Endothelial cell (in vitro differentiated cells): ENCODE measurements at regions not wholly inside any gene's neighbourhood (a gene's known extent, or its start where the extent isn't known, plus 50 kb on each side); places are given as distances from the start of the nearest gene placed in this dataset.

ENCODE experiments used
- DNase-seq: peaks from one replicate; pipeline ENCODE4 v3.0.0; 2021; ENCODE audit warnings: low spot score
- H3K27ac Mint-ChIP-seq: one replicate; pipeline ENCODE4 v1.8.0; 2021; ENCODE audit warnings: mixed read lengths, inconsistent platforms; ENCODE audit not compliant: unreplicated experiment
- H3K27me3 Mint-ChIP-seq: one replicate; pipeline ENCODE4 v1.8.0; 2021; ENCODE audit warnings: mild to moderate bottlenecking, moderate library complexity, mixed read lengths, inconsistent platforms; ENCODE audit not compliant: unreplicated experiment
- H3K36me3 Mint-ChIP-seq: one replicate; pipeline ENCODE4 v1.8.0; 2021; ENCODE audit warnings: mild to moderate bottlenecking, low read depth, mixed read lengths, inconsistent platforms; ENCODE audit not compliant: unreplicated experiment
- H3K4me1 Mint-ChIP-seq: one replicate; pipeline ENCODE4 v1.8.0; 2021; ENCODE audit warnings: mild to moderate bottlenecking, mixed read lengths, inconsistent platforms; ENCODE audit not compliant: unreplicated experiment
- H3K4me3 Mint-ChIP-seq: one replicate; pipeline ENCODE4 v1.8.0; 2021; ENCODE audit warnings: mild to moderate bottlenecking, mixed read lengths, inconsistent platforms; ENCODE audit not compliant: unreplicated experiment
- H3K9me3 Mint-ChIP-seq: one replicate; pipeline ENCODE4 v1.8.0; 2021; ENCODE audit warnings: mixed read lengths, inconsistent platforms; ENCODE audit not compliant: unreplicated experiment
- CTCF ChIP-seq: fragments of 200-600 bp; sonication (generic); IDR thresholded peaks from one replicate; pipeline ENCODE4 v1.5.0; 2021; ENCODE audit warnings: antibody characterized with exemption; ENCODE audit not compliant: unreplicated experiment

GRCh38 chr13:60790620-60791019, 393.6 kb downstream of the TDRD3 start:
- no peak for TF ChIP-seq CTCF
- no peaks in the 10 kb centered on the region for H3K36me3 Mint-ChIP-seq
- H3K27ac Mint-ChIP-seq, result no peak overlapping the region
- peaks cover 1% of the 10 kb centered on the region for H3K27me3 Mint-ChIP-seq
- H3K9me3 Mint-ChIP-seq, result no peaks in the 10 kb centered on the region
- no peak overlapping the region for H3K4me3 Mint-ChIP-seq
- H3K4me1 Mint-ChIP-seq, result no peaks in the 10 kb centered on the region
- DNase-seq, result no peak

DNA sequence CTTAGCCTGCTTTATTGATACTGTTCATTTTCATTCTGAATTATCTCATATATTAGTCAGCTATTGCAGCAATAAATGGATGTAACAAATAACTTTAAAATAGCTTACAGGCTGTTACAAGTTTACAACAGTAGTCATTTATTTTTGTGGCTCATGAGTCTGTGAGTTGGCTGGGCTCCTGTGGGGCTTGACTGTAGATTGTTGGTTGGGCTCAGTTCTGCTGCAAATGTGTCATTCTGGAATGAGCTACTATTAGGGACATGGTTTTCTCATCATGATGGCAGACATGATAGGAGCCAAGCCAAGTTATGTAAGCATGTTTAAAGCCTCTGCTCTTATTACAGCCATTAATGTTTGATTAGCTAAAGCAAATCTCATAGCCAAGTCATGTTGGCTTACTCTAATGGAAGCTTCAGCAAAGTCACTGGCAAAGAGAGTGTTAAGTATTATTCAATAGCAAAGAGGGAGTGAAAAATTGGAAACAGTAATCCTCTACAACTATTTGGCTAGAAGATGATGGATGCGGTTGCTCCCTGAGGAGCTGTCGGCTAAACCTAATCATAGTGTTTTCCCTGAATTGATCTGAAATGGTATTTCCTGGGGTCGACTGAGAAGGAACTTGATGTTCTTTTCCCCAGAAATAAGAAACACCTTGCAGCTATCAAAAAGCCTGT, 391.3 kb downstream of the TDRD3 start:
- no peak overlapping the region for H3K4me3 Mint-ChIP-seq

GRCh38 chr13:60787083-60787482, 390.1 kb downstream of the TDRD3 start:
- TF ChIP-seq CTCF, result no peak
- Mint-ChIP-seq H3K9me3 (no peaks in the 10 kb centered on the region), H3K27me3 (peaks cover 1% of the 10 kb centered on the region), H3K36me3 (no peaks in the 10 kb centered on the region), H3K4me3 (no peak overlapping the region), H3K27ac (no peak overlapping the region), H3K4me1 (no peaks in the 10 kb centered on the region)
- no peak for DNase-seq

More for the DNA sequence above, 391.3 kb downstream of the TDRD3 start:
- no peaks in the 10 kb centered on the region for H3K4me1 Mint-ChIP-seq
- no peak overlapping the region for H3K27ac Mint-ChIP-seq
- no peak for DNase-seq
- no peak for TF ChIP-seq CTCF
- H3K36me3 Mint-ChIP-seq, result no peaks in the 10 kb centered on the region
- peaks cover 1% of the 10 kb centered on the region for H3K27me3 Mint-ChIP-seq
- H3K9me3 Mint-ChIP-seq, result no peaks in the 10 kb centered on the region

DNA sequence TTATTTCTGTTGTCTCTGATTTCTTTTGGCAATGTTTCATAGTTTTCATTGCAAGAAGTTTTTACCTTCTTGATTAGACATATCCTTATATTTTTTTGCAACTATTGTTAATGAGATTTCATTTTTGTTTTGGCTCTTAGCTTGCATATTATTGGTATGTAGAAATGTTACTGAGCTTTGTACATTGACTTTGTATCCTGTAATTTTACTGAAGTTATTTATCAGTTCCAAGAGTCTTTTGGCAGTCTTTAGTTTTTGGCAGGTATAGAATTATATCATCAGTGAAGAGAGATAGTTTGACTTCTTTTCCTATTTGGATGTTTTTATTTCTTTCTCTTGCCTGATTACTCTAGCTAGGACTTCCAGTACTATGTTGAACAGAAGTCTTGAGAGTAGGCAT, 375.7 kb downstream of the TDRD3 start:
- no peak overlapping the region for H3K27ac Mint-ChIP-seq
- no peaks in the 10 kb centered on the region for H3K27me3 Mint-ChIP-seq
- no peak overlapping the region for H3K4me3 Mint-ChIP-seq
- TF ChIP-seq CTCF, result no peak
- no peaks in the 10 kb centered on the region for H3K4me1 Mint-ChIP-seq
- H3K9me3 Mint-ChIP-seq, result no peaks in the 10 kb centered on the region
- no peak for DNase-seq
- H3K36me3 Mint-ChIP-seq, result no peaks in the 10 kb centered on the region

DNA sequence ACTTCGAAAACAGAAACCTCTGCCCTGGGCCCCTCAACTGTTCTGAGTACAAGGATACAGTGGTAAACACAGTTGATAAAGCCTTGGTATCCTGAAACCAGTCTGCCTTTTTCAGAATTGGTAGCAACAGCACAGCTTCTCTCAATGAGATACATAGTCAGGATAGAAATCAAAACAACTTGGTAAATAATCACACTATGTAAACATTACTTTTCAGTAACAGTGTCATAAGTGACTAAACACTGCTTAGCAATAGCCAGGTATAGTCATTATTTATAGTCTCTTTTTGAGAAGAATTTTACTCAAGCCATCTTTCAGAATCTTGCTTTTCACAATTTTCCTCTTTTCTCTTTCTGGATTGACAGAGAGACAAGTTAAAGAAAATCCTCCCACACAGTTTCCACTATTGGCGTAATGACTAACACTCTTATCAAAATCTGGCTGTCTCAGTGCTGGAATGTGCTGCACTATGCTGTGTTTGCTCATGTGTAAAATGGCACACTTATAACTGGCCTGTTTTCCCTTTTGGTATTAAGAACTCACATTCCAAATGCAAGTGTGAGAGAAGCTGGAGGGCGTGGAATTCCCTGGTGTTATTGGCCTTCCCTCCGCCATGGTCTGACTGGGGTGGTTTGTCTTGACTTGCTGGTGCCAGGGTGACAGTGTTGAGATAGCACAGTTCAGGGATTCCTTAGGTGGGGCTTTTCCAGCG, 368.8 kb downstream of the TDRD3 start:
- DNase-seq, result no peak
- Mint-ChIP-seq H3K4me1 (peaks cover 3% of the 10 kb centered on the region), H3K9me3 (no peaks in the 10 kb centered on the region), H3K27ac (no peak overlapping the region), H3K36me3 (no peaks in the 10 kb centered on the region), H3K27me3 (peaks cover 2% of the 10 kb centered on the region), H3K4me3 (no peak overlapping the region)
- TF ChIP-seq CTCF, result no peak
